HG03565 (cell line): ENCODE measurements at regions not wholly inside any gene's neighbourhood (a gene's known extent, or its start where the extent isn't known, plus 50 kb on each side); places are given as distances from the start of the nearest gene placed in this dataset.
"Not testable (repeated sequence)": the region's sequence is repeated elsewhere in the genome, so short reads cannot be mapped to it uniquely, and the experiment has no call there.

Experiments used
- ATAC-seq: cut with Tn5 transposase; IDR thresholded peaks from one replicate; pipeline ENCODE4 v1.9.1; 2021; ENCODE audit warnings: mild to moderate bottlenecking, moderate library complexity; ENCODE audit not compliant: unreplicated experiment

GRCh38 chr13:97520061-97520460 lies 86.1 kb downstream of the RAP2A start:
- no peak for ATAC-seq

- no peak for ATAC-seq
Observed at GRCh38 chr13:97520866-97521265, 86.9 kb downstream of the RAP2A start.

- ATAC-seq, result no peak
Observed at GRCh38 chr13:97521726-97522125, 87.8 kb downstream of the RAP2A start.

- ATAC-seq, result no peak
Observed at GRCh38 chr13:97522243-97522642, 88.3 kb downstream of the RAP2A start.

DNA sequence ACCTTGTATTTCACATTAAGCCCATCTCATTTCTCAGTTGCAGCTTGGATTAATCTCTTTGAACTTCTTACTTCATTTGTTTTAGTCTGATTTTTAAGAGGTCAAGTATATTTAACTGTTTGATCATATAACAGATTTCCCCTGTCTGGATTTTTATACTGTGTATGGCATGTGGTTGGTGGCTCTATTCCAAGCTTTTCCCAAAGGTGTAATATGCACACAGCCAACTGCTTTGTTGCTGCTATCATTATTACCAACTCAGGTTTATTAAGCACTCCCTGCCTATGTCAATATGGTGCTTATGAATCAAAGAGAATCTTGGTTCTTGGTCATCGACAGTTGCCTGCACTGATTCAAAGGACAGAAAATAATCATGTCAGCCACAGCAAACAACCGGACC lies 92.6 kb downstream of the RAP2A start:
- ATAC-seq, result no peak

DNA sequence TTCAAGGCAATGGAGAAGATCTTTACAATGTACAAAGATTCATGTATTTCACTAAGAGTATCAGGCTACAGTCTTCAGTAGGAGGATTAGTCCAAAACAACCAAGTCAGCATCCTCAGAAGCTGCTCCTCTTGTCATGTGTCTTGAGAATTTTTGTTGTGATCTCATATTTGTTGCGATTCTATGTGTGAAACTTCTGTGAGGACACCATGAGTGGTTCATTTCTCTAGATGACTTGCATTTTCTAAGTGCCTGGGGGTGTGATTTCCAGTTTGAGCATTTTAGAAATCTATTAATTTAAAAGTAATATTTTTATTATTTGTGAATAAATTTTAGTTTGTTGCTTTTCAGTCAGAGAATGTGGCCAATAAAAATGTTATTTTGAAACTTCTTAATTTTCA lies 94.5 kb downstream of the RAP2A start:
- ATAC-seq, result peak; percentile 60

DNA sequence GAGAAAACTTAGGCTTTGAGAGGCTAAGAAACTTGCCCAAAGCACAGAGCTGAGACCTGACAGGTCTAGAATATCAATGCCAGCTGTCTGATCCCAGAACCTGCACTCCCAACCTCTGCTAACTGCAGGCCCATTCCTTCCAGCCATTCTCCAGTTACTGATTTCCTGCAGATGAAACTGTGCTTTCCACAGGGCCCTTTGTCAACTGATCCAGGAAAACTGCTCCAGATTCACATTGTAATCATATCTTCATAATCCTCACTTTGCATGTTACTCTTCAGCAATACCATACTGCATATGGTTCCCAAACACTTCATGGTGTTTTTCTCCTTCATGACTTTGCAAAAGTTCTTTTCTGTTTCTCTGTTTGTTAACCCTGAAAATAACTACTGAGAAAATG lies 100.6 kb downstream of the RAP2A start:
- no peak for ATAC-seq

DNA sequence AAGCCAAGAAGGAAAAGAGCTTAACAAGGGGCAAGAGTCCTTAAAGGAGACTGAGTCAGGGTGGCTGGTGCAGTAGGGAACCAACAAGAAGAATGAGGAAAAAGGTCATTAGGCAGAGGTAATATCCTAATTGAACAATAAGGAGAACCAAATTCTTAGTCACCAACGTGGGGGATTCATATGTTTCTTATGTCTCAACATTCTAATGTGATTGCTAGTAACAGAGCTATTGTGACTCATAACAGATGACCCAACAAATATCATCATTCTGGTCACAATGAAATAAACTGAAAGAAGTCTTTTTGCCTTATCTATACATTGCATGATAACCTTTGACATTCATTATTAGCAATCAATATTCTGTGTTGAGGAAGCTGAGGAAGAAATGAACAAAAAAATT lies 101.6 kb downstream of the RAP2A start:
- no peak for ATAC-seq

GRCh38 chr13:97537110-97537509 lies 103.1 kb downstream of the RAP2A start:
- ATAC-seq, result peak; percentile 64

DNA sequence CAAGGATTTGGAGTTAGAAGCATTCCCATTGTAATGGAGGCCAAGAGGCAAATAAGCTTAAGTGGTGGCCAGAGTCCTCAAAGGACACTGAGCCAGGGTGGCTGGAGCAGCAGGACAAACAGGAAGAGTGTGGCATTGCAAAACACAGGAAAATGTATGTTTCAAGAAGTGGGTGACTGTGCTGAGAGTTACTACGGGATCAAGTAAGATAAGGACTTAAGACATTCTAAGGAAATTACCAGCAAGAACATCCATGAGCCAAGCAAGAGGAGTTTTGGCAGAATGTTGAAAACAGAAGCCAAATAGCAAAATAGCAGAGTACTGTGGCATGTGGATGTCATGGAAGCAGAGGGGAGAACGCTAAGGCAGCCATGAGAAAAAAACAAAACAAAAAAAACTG lies 104.2 kb downstream of the RAP2A start:
- no peak for ATAC-seq

GRCh38 chr13:97539651-97540610 lies 106.0 kb downstream of the RAP2A start:
- peak; percentile 53 for ATAC-seq

DNA sequence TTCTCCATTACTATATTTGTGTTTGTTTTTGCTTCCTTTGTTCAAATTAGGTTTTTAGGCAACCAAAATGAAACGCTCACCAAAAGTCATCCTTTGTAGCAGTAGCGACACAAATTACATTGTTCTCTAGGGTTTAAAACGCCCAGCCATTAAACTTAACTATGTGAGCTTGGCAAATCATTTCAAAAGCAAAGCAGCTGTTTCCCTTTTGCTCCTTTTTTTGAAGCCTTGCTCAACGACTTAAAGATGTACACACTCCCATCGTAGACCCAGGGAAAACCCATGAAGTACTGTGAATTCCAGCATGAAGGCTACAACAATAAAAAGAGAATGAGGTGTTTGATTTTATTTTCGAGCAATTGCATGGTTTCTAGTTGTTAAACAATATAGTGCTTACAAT lies 106.7 kb downstream of the RAP2A start:
- ATAC-seq, result no peak

- ATAC-seq, result no peak
Observed at GRCh38 chr13:97542102-97542685, 108.2 kb downstream of the RAP2A start.

- ATAC-seq, result no peak
Observed at GRCh38 chr13:97544031-97544765, 110.2 kb downstream of the RAP2A start.

DNA sequence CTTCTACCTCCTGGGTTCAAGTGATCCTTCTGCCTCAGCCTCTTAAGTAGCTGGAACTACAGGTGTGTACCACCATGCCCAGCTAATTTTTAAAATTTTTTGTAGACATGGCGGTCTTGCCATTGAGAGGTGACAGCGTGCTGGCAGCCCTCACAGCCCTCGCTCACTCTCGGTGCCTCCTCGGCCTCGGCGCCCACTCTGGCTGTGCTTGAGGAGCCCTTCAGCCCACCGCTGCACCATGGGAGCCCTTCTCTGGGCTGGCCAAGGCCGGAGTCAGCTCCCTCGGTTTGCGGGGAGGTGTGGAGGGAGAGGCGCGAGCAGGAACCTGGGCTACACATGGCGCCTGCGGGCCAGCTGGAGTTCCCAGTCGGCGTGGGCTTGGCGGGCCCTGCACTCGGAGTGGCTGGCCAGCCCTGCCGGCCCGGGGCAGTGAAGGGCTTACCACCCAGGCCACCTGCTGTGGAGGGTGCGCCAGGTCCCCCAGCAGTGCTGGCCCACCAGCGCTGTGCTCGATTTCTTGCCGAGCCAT lies 111.1 kb downstream of the RAP2A start:
- not testable (repeated sequence) for ATAC-seq

DNA sequence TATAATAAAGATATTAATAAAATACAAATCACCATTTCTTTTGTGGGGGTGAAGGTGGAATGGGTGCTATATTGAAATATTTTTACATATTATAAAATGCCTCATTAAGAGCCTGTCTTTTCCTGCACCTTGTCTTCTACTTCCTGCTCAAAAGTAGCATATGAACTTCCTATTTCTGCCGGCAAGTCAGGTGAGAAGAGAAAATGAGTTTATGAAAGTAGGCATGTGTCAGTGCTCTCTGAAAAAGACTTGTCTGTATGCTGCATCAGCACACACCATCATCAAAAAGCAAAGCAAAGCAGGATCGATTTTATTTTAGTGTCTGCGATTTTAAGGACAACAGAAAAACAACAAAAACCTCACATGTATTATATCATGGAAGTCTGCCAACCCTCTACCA lies 114.2 kb downstream of the RAP2A start:
- ATAC-seq, result peak; percentile 63

GRCh38 chr13:97548711-97549110 lies 114.7 kb downstream of the RAP2A start:
- no peak for ATAC-seq

DNA sequence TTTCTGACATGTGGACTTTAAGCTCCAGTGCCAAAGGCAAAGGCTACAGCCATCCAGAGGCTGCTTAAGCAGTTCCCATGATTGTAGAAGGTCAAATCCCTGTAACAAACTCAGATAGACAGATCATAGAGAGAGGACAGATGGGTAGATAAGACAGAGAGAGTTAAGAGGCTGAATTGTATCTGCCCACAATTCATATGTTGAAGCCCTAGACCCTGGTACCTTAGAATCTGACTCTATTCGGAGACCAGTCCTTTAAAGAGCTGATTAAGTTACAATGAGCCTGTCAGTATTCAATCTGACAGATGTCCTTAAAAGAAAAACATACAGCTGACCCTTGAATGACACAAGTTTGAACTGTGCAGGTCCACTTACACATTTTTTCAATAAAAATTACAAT lies 115.2 kb downstream of the RAP2A start:
- no peak for ATAC-seq

- no peak for ATAC-seq
Observed at GRCh38 chr13:97554496-97554895, 120.5 kb downstream of the RAP2A start.

- ATAC-seq, result no peak
Observed at GRCh38 chr13:97555034-97555433, 121.1 kb downstream of the RAP2A start.

DNA sequence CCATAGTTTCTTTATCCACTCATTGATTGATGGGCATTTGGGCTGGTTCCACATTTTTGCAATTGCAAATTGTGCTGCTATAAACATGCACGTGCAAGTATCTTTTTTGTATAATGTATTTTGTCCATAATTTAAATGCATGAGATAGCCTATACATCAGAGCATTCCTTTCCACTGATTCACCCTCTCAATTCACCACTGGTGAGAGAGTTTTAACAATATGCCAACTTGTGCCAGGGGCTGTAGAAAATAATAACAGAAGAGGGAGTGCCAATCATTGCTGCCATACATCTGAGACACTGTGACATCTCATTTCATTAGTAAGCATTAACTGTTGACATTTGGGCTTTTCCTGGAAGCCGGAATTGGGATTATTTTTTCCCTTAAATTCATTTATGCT lies 125.1 kb downstream of the RAP2A start:
- no peak for ATAC-seq
